Globus pallidus (tissue), 1 donor: ENCODE measurements at regions not wholly inside any gene's neighbourhood (a gene's known extent, or its start where the extent isn't known, plus 50 kb on each side); places are given as distances from the start of the nearest gene placed in this dataset.

Source experiments
- DNase-seq: peaks from one replicate; pipeline ENCODE4 v3.0.0-alpha.2; 2015; ENCODE audit warnings: low spot score

GRCh38 chr10:105982735-105983134, 1181.8 kb downstream of the SORCS1 start:
- DNase-seq, result no peak

GRCh38 chr10:105981679-105982078, 1182.8 kb downstream of the SORCS1 start:
- no peak for DNase-seq

GRCh38 chr10:105974803-105975456, 1189.6 kb downstream of the SORCS1 start:
- peak; percentile 22 for DNase-seq

- no peak for DNase-seq
Measured at GRCh38 chr10:105973902-105974301, 1190.6 kb downstream of the SORCS1 start.

- DNase-seq, result no peak
Measured at GRCh38 chr10:105973360-105973759, 1191.1 kb downstream of the SORCS1 start.

GRCh38 chr10:105971460-105971859, 1193.0 kb downstream of the SORCS1 start:
- DNase-seq, result no peak

- no peak for DNase-seq
Measured at GRCh38 chr10:105969884-105970377, 1194.6 kb downstream of the SORCS1 start.

GRCh38 chr10:105968666-105969065, 1195.8 kb downstream of the SORCS1 start:
- DNase-seq, result no peak

GRCh38 chr10:105967256-105967655, 1197.2 kb downstream of the SORCS1 start:
- no peak for DNase-seq

- no peak for DNase-seq
Measured at GRCh38 chr10:105965141-105965540, 1199.4 kb downstream of the SORCS1 start.

GRCh38 chr10:105964009-105964408, 1200.5 kb downstream of the SORCS1 start:
- no peak for DNase-seq

GRCh38 chr10:105963334-105963884, 1201.1 kb downstream of the SORCS1 start:
- DNase-seq, result no peak

GRCh38 chr10:105956550-105956949, 1208.0 kb downstream of the SORCS1 start:
- DNase-seq, result no peak

- DNase-seq, result no peak
Measured at GRCh38 chr10:105953861-105954260, 1210.6 kb downstream of the SORCS1 start.

GRCh38 chr10:105953056-105953455, 1211.5 kb downstream of the SORCS1 start:
- no peak for DNase-seq

- DNase-seq, result peak; percentile 19
Measured at GRCh38 chr10:105952153-105952552, 1212.4 kb downstream of the SORCS1 start.

- DNase-seq, result peak; percentile 69
Measured at GRCh38 chr10:105950410-105950809, 1214.1 kb downstream of the SORCS1 start.

- DNase-seq, result no peak
Measured at GRCh38 chr10:105949721-105950120, 1214.8 kb downstream of the SORCS1 start.

- no peak for DNase-seq
Measured at GRCh38 chr10:105925045-105925785, 1239.3 kb downstream of the SORCS1 start.

GRCh38 chr10:105921348-105921747, 1243.2 kb downstream of the SORCS1 start:
- DNase-seq, result no peak

- no peak for DNase-seq
Measured at GRCh38 chr10:105914432-105914831, 1250.1 kb downstream of the SORCS1 start.

- no peak for DNase-seq
Measured at GRCh38 chr10:105908701-105909100, 1255.8 kb downstream of the SORCS1 start.

- no peak for DNase-seq
Measured at GRCh38 chr10:105885495-105885894, 1244.4 kb downstream of the SORCS3 start.
